Left ventricle myocardium inferior (tissue), 1 donor: ENCODE measurements at regions not wholly inside any gene's neighbourhood (a gene's known extent, or its start where the extent isn't known, plus 50 kb on each side); places are given as distances from the start of the nearest gene placed in this dataset.

Experiments
- DNase-seq: peaks from one replicate; pipeline ENCODE4 v3.0.0-alpha.2; 2020
- H3K27ac ChIP-seq: fragments of 200-600 bp; replicated peaks from 2 replicates; pipeline ENCODE4 v1.8.0; 2021
- H3K27me3 ChIP-seq: fragments of 200-600 bp; 2 replicates; pipeline ENCODE4 v1.8.0; 2021; ENCODE audit warnings: low read depth
- H3K36me3 ChIP-seq: fragments of 200-600 bp; 2 replicates; pipeline ENCODE4 v1.8.0; 2021
- H3K4me1 ChIP-seq: fragments of 200-600 bp; 2 replicates; pipeline ENCODE4 v1.8.0; 2021
- H3K4me3 ChIP-seq: fragments of 200-600 bp; 2 replicates; pipeline ENCODE4 v1.8.0; 2021; ENCODE audit warnings: mild to moderate bottlenecking, moderate library complexity
- H3K9me3 ChIP-seq: fragments of 200-600 bp; replicated peaks from 2 replicates; pipeline ENCODE4 v1.8.0; 2021
- CTCF ChIP-seq: fragments of 200-600 bp; IDR thresholded peaks from 2 replicates; pipeline ENCODE4 v1.8.0; 2021; ENCODE audit warnings: antibody characterized with exemption, mild to moderate bottlenecking, borderline replicate concordance
- intact Hi-C: fragments of 100-400 bp; cut with micrococcal nuclease; formaldehyde crosslinking; loops from one replicate; pipeline ENCODE4 v1.11.0; 2022
- donor health status: DM: no; HTN: yes; CAD: no; lungs with severe emphysema.

- H3K4me1 ChIP-seq, result no peaks in the 10 kb centered on the region
- H3K9me3 ChIP-seq, result no peaks in the 10 kb centered on the region
- H3K27me3 ChIP-seq, result no peaks in the 10 kb centered on the region
- intact Hi-C loops, result no loop called here
- no peak overlapping the region for H3K4me3 ChIP-seq
- H3K27ac ChIP-seq, result no peak overlapping the region
- TF ChIP-seq CTCF, result no peak
- H3K36me3 ChIP-seq, result no peaks in the 10 kb centered on the region
- DNase-seq, result no peak
Observed at GRCh38 chr13:57820924-57821323, 189.4 kb downstream of the PCDH17 start.

- intact Hi-C loops, result no loop called here
- no peak overlapping the region for H3K27ac ChIP-seq
- no peak for TF ChIP-seq CTCF
- no peaks in the 10 kb centered on the region for H3K4me1 ChIP-seq
- H3K9me3 ChIP-seq, result no peaks in the 10 kb centered on the region
- no peak for DNase-seq
- no peak overlapping the region for H3K4me3 ChIP-seq
- H3K27me3 ChIP-seq, result no peaks in the 10 kb centered on the region
- H3K36me3 ChIP-seq, result no peaks in the 10 kb centered on the region
Observed at GRCh38 chr13:57823704-57824103, 192.2 kb downstream of the PCDH17 start.

- Histone ChIP-seq H3K9me3 (no peaks in the 10 kb centered on the region), H3K4me1 (no peaks in the 10 kb centered on the region), H3K27ac (no peak overlapping the region), H3K4me3 (no peak overlapping the region), H3K27me3 (no peaks in the 10 kb centered on the region), H3K36me3 (no peaks in the 10 kb centered on the region)
- TF ChIP-seq CTCF, result no peak
- DNase-seq, result no peak
- intact Hi-C loops, result no loop called here
Observed at GRCh38 chr13:57824121-57824520, 192.6 kb downstream of the PCDH17 start.

GRCh38 chr13:57825066-57825465, 193.5 kb downstream of the PCDH17 start:
- Histone ChIP-seq H3K9me3 (no peaks in the 10 kb centered on the region), H3K27me3 (no peaks in the 10 kb centered on the region), H3K27ac (no peak overlapping the region), H3K4me3 (no peak overlapping the region), H3K4me1 (no peaks in the 10 kb centered on the region), H3K36me3 (no peaks in the 10 kb centered on the region)
- intact Hi-C loops, result no loop called here
- TF ChIP-seq CTCF, result no peak
- no peak for DNase-seq

GRCh38 chr13:57829496-57829895, 198.0 kb downstream of the PCDH17 start:
- no peaks in the 10 kb centered on the region for H3K9me3 ChIP-seq
- TF ChIP-seq CTCF, result no peak
- H3K36me3 ChIP-seq, result no peaks in the 10 kb centered on the region
- intact Hi-C loops, result no loop called here
- H3K4me3 ChIP-seq, result no peak overlapping the region
- H3K27me3 ChIP-seq, result no peaks in the 10 kb centered on the region
- no peaks in the 10 kb centered on the region for H3K4me1 ChIP-seq
- H3K27ac ChIP-seq, result no peak overlapping the region
- DNase-seq, result no peak

- DNase-seq, result no peak
- TF ChIP-seq CTCF, result no peak
- intact Hi-C loops, result no loop called here
Observed at GRCh38 chr13:57832187-57832586, 200.6 kb downstream of the PCDH17 start.

More at GRCh38 chr13:57832187-57832586, 200.6 kb downstream of the PCDH17 start:
- Histone ChIP-seq H3K27me3 (no peaks in the 10 kb centered on the region), H3K4me3 (no peak overlapping the region), H3K36me3 (no peaks in the 10 kb centered on the region), H3K9me3 (no peaks in the 10 kb centered on the region), H3K27ac (no peak overlapping the region), H3K4me1 (no peaks in the 10 kb centered on the region)
